Activated T-helper 1 cell treated with anti-CD3 and anti-CD28 coated beads, Interleukin-2, amount 50 U/mL, for 16 hours (primary cell): ENCODE measurements at regions not wholly inside any gene's neighbourhood (a gene's known extent, or its start where the extent isn't known, plus 50 kb on each side); places are given as distances from the start of the nearest gene placed in this dataset.
"Not testable (repeated sequence)": the region's sequence is repeated elsewhere in the genome, so short reads cannot be mapped to it uniquely, and the experiment has no call there.

ENCODE experiments used
- DNase-seq, 2 donors: peaks; one replicate each; pipeline ENCODE4 v3.0.0-alpha.2; 2020; ENCODE audit warnings: low read depth in 1 of 2, low spot score in 1 of 2

GRCh38 chr22:22946131-22946530 lies 58.5 kb downstream of the IGLL5 start:
- DNase-seq: no peak

GRCh38 chr22:22948651-22949571 lies 61.3 kb downstream of the IGLL5 start:
- no peak for DNase-seq

- DNase-seq: no peak
These were observed 62.3 kb downstream of the IGLL5 start for GRCh38 chr22:22949953-22950352.

GRCh38 chr22:22951035-22951434 lies 63.4 kb downstream of the IGLL5 start:
- DNase-seq: no peak

DNA sequence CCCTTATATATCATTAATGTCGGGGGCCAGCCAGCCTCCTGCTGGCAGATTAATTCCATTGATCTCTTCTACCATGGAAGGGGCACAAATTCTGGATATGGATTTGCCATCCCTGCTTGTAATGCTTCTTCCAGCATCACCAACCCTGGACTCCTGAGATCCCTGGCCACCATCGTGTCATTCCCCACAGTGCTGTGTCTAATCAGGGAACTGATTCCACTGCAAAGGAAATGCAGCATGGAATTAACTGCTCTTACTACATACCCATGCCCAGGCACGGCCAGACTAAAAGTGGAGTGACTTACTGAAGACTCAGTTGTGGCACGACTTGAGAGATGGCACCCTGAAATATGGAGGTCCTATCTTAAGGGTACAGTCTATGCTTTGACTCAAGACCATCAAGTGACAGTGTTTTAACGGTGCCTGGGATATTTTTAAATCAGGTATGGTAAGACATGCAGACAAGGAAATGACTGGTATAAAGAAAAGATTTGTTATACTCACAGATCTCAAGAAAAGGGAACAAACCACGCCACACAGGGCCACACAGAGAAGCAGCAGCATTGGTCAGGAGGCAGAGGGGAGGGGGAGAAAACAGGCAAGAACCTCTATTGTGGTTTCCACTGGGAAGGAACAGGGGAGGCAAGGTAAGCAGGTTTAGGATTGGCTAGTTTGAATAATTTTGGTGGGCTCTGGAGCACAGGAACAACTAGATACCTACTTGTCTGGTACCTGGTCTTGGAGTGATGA lies 65.1 kb downstream of the IGLL5 start:
- no peak for DNase-seq

DNA sequence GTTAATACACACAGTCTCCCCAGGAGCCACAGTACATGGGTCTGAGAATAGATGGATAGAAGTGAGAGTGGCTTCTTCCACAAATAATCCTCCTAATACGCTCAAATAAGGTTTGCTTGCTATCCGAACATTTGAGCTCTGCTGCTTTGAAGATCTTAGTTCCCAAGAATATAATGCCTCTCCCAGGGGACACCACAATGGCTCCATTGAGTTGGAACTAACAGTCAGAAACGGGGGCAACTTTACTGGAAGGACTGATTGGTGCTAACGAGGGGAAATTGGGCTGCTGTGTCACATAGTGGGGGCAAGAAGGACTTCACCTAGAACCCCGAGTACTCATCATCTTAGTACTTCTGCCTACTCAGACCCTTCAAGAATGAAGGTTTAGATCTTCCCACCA lies 66.2 kb downstream of the IGLL5 start:
- DNase-seq: no peak

- no peak for DNase-seq
These were observed 67.0 kb downstream of the IGLL5 start for GRCh38 chr22:22954656-22955055.

DNA sequence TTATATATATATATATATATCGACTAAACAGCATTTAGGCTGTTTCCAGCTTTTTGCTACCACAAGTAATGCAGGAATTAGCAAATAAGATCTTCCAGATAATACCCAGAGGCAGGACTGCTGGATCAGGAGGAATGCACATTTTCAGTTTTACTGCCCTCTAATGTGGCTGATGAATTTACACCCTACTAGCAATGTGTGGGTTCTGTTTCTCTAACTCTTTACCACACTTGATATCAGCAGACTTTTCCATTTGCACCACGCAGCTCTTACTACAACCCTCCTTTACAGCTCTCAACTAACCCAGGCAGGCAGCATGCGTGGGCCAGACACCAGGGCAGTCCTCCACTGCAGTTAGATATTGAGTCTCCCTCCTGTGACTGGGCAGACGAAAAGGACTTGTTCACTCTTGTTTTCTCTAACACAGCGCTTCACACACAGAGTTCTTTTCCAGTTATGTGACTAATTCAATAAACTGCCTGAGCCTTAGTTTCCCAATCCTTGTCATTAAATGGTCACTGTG lies 67.7 kb downstream of the IGLL5 start:
- DNase-seq: no peak

DNA sequence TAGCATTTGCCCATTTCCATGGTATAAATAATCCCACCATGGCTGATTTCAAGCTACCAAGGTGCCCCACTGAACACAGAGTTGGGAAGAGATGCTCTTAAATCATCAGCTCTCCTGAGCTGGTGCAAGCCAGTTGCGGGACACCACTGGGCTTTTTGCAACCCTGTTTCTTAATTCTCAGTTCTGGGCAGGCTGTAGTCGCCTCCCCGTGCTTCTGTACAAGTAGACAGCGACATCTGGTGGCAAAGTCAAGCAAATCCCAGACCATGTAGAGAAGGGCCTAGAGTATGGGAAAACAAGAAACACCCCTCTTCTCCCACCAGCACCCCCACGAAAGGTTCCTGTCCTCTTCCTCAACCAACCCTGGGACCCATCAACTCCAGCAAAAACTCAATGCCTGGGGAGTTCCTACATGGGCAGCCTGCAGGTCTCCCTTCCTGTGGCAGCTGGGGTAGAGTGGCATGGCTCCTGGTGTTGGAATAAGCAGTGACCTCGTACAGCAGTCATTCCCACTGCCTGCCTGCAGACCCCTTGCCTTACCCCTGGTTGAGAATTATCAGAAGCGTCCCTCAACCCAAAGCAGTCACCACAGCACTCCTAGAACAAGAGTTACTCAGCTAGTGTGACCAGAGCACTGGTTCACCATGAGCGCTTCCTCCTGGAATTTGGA lies 68.4 kb downstream of the IGLL5 start:
- DNase-seq: peak; percentile 30 to 44

DNA sequence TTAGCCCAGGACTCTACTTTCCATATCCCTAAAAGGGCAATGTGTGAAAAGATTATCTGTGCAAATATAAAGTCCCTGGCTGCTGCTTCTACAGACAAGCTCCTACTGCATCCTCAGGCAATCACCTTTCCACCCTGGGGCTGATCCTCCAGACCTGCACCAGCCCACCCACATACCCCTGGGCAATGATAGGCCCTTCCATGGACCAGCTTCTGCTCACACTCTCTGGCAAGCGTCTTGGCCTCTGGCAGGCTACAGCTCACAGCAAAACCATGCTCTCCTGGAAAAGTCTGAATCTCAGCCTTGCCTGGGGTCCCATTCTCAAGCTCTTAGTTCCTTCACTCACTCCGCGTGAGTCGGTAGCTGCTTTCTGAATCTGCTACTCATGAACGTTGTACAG lies 69.5 kb downstream of the IGLL5 start:
- no peak for DNase-seq

GRCh38 chr22:22958621-22959020 lies 71.0 kb downstream of the IGLL5 start:
- DNase-seq: no peak

- peak; percentile 37 to 59 for DNase-seq
These were observed 71.7 kb downstream of the IGLL5 start for GRCh38 chr22:22959147-22959827.

DNA sequence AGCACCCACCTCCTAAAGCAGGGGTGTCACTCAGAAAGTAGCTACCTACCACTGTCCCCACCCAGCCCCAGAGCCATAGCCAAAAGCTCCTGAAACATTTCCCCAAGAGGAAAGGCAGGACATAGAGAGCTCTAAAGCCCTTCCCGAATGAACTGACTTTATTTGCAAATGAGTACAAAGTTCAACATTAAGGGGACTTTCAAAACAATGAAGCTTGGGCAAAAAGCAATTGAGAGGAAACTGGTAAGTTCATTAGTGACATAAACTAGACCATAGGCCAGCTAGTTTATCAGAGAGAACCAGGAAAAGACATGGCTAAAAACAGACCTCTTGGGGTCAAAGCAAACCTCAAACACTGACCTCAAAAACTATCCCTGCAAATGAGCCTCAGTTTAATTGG lies 72.7 kb downstream of the IGLL5 start:
- no peak for DNase-seq

DNA sequence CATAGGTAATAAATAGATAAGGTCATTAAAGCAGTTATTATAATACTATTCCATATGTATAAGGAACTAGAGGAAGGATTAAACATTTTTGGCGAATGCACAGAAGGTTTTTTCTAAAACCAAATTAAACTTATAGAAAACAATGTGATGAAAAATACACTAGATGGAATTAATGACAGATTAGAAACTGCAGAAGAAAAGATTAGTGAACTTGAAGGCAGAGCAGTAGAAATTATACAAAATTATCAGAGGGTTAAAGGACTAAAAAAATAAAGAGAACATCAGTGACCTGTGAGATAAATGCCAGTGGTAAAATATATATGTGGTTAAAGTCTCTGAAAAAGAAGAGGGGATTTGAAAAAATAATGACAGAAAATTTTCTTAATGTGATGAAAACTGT lies 74.0 kb downstream of the IGLL5 start:
- no peak for DNase-seq

DNA sequence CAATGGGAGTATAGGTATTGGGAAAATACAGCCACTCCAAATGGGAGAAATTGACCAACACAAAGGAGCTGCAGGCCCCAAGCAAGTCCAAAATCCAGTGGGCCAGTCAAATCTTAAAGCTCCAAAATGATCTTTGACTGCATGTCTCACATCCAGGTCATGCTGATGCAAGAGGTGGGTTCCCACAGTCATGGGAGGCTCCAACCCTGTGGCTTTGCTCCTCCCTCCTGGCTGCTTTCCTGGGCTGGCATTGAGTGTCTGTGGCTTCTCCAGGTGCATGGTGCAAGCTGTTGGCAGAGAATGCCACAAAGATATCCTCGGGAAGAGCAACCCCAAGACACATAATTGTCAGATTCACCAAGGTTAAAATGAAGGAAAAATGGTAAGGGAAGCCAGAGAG lies 80.8 kb downstream of the IGLL5 start:
- DNase-seq: no peak

DNA sequence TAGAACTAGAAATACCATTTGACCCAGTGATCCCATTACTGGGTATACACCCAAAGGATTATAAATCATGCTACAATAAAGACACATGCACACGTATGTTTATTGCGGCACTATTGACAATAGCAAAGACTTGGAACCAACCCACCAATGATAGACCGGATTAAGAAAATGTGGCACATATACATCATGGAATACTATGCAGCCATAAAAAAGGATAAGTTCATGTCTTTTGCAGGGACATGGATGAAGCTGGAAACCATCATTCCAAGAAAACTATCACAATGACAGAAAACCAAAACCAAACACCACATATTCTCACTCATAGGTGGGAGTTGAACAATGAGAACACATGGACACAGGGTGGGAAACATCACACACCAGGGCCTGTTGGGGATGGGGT lies 85.0 kb downstream of the IGLL5 start:
- not testable (repeated sequence) for DNase-seq

- DNase-seq: no peak
These were observed 85.7 kb downstream of the IGLL5 start for GRCh38 chr22:22973336-22973735.

GRCh38 chr22:22974156-22974555 lies 86.5 kb downstream of the IGLL5 start:
- DNase-seq: no peak

DNA sequence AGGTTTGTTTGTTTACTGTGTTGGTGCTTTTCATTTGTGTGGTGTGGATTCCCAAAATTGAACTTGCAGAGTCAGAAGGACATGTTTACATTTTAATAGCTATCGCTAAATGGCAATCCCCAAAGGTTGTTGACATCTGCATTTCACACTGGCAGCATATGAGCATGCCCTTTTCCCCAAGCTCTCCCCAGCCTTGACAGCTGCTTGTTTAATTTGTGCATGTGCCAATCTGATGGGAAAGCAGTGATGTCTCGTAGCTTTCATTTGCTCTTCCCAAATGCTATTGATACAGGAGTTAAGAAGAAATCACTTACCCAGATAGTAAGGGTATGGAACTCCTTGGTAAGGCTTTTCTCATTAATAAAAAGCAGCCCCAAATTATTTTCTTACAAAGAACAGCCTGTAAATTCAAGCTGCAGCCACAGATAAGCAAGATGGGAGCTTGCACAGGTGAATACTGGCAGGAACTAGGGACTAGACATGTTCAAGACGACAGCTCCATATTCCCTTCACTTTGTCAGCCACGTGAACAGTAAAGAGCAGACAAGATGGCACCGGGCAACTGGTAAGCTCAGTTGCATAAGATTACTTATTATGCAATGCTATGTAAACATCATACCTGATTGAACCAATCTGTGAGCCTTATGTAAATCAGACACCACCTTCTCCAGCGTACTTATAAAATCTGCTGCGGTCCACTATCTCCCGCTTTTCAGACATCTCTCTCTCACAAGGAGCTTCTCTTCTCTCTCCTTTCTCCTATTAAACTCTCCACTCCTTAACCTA lies 87.4 kb downstream of the IGLL5 start:
- no peak for DNase-seq
